ENCODE measurements at regions not wholly inside any gene's neighbourhood (a gene's known extent, or its start where the extent isn't known, plus 50 kb on each side); places are given as distances from the start of the nearest gene placed in this dataset.
"Not testable (repeated sequence)": the region's sequence is repeated elsewhere in the genome, so short reads cannot be mapped to it uniquely, and the experiment has no call there.

DNA sequence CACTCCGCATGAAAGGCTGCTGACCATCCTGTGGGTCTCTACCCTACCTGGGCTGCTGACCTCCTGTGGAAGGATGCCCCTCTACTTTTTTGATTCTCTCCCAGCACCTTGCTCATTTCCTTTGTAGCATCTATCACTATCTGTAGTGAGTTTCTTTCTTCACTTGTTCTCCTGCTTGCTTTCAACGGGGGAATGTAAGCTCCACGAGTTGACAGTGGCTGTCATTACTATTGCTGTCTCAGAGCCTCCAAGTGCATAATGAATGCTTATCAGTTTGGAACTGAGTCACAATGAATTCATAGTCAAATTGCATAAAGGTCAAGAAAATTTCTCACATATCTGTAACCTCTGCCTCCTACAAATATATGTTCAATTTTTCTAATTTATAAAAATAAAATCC, 477.7 kb downstream of the PLCL1 start:
- no peak for DNase-seq (ENCODE audit: low read depth)

DNA sequence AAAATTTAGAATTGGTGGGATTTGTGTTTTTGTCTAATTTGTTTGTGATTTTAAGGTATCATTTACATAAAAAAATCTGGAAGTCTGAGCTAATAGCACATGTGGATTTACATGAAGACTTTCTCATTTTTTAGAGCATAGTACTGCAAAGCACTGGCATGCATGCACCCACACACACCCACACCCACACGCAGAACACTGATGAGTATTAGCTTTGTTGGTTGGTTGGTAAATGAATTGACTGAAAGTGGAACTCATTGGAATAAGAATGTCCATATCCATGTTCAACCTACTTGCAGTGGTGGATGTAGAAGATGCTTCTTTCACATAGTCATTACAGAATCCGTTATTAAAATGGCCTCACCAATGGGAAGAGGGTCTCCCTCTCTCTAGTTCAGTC, 475.8 kb downstream of the PLCL1 start:
- H3K4me3 ChIP-seq (ENCODE audit: low read length), result no peak overlapping the region
- no peak for DNase-seq (ENCODE audit: low read depth)
- TF ChIP-seq, protein P1, sequence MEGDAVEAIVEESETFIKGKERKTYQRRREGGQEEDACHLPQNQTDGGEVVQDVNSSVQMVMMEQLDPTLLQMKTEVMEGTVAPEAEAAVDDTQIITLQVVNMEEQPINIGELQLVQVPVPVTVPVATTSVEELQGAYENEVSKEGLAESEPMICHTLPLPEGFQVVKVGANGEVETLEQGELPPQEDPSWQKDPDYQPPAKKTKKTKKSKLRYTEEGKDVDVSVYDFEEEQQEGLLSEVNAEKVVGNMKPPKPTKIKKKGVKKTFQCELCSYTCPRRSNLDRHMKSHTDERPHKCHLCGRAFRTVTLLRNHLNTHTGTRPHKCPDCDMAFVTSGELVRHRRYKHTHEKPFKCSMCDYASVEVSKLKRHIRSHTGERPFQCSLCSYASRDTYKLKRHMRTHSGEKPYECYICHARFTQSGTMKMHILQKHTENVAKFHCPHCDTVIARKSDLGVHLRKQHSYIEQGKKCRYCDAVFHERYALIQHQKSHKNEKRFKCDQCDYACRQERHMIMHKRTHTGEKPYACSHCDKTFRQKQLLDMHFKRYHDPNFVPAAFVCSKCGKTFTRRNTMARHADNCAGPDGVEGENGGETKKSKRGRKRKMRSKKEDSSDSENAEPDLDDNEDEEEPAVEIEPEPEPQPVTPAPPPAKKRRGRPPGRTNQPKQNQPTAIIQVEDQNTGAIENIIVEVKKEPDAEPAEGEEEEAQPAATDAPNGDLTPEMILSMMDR (conservative IDR thresholded peaks at IDR 0.05; ENCODE audit: low read depth, low read length), result no peak

More for the DNA sequence above, 477.7 kb downstream of the PLCL1 start:
- TF ChIP-seq, protein P1 (conservative IDR thresholded peaks at IDR 0.05; ENCODE audit: low read depth, low read length), result no peak
- no peak overlapping the region for H3K4me3 ChIP-seq (ENCODE audit: low read length)

DNA sequence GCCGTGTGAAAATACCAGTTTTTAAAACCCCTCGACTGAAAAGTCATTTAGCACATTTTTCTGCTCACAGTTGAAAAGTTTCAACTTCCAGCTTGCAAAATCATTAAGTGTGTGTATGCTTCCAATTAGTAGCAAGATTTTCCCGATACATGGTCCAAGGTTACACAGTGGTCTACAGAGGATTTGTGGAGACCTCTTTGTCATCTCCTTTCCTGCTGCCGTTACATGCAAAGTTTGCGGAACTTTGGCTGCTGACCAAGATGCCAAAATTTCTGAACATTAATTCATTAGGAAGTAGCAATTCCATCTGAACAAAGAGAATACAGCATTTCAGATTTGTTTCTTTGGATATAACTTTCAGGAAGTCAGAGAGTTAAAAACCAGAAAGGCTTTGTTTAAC, 474.6 kb downstream of the PLCL1 start:
- TF ChIP-seq, protein P1 (conservative IDR thresholded peaks at IDR 0.05; ENCODE audit: low read depth, low read length), result no peak
- no peak overlapping the region for H3K4me3 ChIP-seq (ENCODE audit: low read length)
- DNase-seq (ENCODE audit: low read depth), result no peak

DNA sequence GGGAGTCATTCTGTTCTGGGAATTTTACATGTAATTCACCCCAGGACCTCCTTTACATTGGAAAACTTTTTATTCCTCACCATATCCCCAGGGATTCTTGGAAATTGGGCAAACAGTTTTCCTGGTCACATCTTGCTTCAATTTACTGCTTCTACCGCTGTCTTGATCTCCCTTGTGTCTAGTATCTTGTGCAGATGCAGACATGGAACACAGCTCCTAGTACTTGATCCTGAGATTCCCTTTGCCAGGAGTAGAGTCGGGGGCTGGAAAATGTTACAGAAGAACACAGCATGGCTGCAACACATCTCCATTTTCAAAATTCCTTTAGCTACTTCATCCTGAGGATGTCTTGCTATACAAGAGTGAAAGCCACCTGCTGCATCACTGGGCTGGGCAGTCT, 472.8 kb downstream of the PLCL1 start:
- no peak for DNase-seq (ENCODE audit: low read depth)
- H3K4me3 ChIP-seq (ENCODE audit: low read length), result no peak overlapping the region
- TF ChIP-seq, protein P1 (conservative IDR thresholded peaks at IDR 0.05; ENCODE audit: low read depth, low read length), result no peak

DNA sequence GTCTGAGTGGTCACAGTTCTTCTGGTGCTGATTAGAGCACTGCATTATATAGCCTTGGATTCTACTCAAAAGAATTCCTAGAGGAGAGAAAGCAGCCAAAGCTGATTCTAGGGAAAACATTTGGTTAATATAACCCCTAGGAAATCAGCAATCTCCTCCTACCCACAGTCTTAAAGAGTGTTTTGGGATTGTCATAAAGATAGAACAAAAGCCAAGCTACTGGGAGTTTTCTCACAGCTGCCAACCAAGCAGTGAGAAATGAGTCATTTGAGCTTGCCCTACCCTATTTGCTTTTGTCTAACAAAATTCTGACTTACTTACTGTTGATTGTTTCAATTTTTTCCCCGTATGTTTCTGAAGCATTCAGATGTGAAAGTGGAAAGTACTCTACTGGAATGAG, 469.3 kb downstream of the PLCL1 start:
- H3K4me3 ChIP-seq (ENCODE audit: low read length), result no peak overlapping the region
- TF ChIP-seq, protein P1 (conservative IDR thresholded peaks at IDR 0.05; ENCODE audit: low read depth, low read length), result no peak
- no peak for DNase-seq (ENCODE audit: low read depth)

DNA sequence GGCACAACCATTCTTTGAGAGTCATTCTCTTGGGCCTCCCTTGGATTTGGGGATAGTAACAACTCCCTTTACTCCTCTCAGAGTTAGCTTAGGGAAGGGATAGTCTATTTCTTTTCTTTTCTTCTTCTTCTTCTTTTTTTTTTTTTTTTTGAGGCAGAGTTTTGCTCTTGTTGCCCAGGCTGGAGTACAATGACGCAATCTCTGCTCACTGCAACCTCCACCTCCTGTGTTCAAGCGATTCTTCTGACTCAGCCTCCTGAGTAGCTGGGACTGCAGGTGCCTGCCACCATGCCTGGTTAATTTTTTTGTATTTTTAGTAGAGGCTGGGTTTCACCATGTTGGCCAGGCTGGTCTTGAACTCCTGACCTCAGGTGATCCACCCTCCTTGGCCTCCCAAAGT, 465.8 kb downstream of the PLCL1 start:
- not testable (repeated sequence) for H3K4me3 ChIP-seq (ENCODE audit: low read length); DNase-seq (ENCODE audit: low read depth)

DNA sequence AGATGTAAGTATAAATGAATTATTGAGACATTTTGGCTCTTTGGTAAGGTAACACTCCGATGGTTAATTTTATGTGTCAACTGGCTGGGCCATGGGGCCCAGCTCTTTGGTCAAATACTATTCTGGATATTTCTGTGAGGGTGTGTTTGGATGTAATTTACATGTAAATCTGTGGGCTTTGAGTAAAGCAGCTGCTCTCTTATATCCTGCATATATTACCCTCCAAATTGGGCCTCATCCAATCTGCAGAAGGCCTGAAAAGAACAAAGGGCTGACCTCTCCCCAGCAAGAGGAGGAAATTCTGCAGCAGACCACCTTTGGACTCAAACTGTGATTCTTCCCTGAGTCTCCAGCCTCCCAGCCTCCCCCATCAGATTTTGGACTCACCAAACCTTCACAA, 464.1 kb downstream of the PLCL1 start:
- TF ChIP-seq, protein P1 (conservative IDR thresholded peaks at IDR 0.05; ENCODE audit: low read depth, low read length), result no peak
- no peak overlapping the region for H3K4me3 ChIP-seq (ENCODE audit: low read length)
- no peak for DNase-seq (ENCODE audit: low read depth)

DNA sequence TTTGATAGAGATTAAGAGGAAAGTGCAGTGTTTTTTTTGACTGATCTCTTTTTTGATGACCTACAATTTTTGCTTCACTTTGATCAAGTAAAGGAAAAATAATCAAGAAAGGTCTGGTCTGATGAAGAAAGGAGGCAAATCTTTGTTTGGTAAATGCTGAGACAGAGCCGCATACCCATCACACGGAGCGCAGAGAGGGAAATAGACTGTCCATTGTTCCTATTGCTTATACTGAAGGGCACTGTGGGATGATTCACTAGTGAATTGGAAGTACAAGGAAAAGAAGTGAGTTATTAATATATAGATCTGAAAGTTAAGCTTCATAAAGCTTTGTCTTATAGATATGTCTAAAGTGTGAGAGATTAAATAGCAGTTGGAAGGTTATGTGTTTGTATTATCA, 455.1 kb downstream of the PLCL1 start:
- H3K4me3 ChIP-seq (ENCODE audit: low read length), result no peak overlapping the region
- DNase-seq (ENCODE audit: low read depth), result no peak
- TF ChIP-seq, protein P1 (conservative IDR thresholded peaks at IDR 0.05; ENCODE audit: low read depth, low read length), result no peak

Data from retinal pigment epithelial cell (primary cell).